ENCODE measurements at regions not wholly inside any gene's neighbourhood (a gene's known extent, or its start where the extent isn't known, plus 50 kb on each side); places are given as distances from the start of the nearest gene placed in this dataset.

DNA sequence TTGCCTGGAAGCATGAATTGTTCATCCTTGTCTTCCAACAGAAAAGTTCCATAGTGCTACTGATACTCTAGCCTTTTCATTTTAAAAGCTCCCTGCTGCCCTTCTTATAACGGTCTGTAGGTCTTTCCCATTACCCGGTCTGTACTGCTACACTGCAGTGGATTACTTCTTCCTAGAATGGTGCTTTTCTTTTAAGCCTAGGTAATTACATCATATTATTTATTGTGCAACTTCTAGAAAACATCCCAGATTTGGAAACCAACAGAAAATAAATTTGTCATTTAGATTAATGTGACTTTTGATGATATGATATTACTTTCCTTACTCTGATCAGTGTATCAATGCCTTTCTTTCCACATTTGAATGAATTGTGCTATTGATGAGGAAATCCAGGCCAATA is 199.4 kb downstream of the TANC2 start:
- Mint-ChIP-seq H3K4me3 (ENCODE audit: unreplicated experiment) (no peak overlapping the region), H3K4me1 (ENCODE audit: unreplicated experiment) (no peaks in the 10 kb centered on the region), H3K27ac (ENCODE audit: unreplicated experiment) (no peak overlapping the region), H3K9me3 (ENCODE audit: unreplicated experiment) (no peaks in the 10 kb centered on the region), H3K36me3 (ENCODE audit: unreplicated experiment) (no peaks in the 10 kb centered on the region), H3K27me3 (ENCODE audit: unreplicated experiment) (no peaks in the 10 kb centered on the region)
- TF ChIP-seq, protein P1, sequence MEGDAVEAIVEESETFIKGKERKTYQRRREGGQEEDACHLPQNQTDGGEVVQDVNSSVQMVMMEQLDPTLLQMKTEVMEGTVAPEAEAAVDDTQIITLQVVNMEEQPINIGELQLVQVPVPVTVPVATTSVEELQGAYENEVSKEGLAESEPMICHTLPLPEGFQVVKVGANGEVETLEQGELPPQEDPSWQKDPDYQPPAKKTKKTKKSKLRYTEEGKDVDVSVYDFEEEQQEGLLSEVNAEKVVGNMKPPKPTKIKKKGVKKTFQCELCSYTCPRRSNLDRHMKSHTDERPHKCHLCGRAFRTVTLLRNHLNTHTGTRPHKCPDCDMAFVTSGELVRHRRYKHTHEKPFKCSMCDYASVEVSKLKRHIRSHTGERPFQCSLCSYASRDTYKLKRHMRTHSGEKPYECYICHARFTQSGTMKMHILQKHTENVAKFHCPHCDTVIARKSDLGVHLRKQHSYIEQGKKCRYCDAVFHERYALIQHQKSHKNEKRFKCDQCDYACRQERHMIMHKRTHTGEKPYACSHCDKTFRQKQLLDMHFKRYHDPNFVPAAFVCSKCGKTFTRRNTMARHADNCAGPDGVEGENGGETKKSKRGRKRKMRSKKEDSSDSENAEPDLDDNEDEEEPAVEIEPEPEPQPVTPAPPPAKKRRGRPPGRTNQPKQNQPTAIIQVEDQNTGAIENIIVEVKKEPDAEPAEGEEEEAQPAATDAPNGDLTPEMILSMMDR (IDR thresholded peaks at IDR 0.05): no peak
- no peak for DNase-seq (ENCODE audit: extremely low spot score, unreplicated experiment)

DNA sequence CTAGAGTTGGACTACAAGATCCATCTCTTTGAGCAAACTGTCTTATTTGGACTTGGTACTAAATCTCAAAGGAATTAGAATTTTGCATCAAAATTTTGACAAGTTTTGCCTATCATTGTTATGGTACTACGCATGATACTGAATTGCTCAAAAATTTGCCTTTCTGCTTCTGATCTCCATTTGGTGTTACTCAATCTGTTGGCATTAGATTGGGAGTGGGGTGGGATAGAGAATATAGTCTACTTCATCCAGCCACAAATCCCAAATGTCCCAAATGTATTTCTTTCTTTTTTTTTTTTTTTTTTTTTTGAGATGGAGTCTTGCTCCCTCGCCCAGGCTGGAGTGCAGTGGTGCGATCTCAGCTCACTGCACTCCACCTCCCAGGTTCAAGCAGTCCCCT is 204.8 kb downstream of the TANC2 start:
- Mint-ChIP-seq H3K36me3 (ENCODE audit: unreplicated experiment) (peaks cover 2% of the 10 kb centered on the region), H3K27me3 (ENCODE audit: unreplicated experiment) (no peaks in the 10 kb centered on the region), H3K27ac (ENCODE audit: unreplicated experiment) (no peak overlapping the region), H3K9me3 (ENCODE audit: unreplicated experiment) (peaks cover 5% of the 10 kb centered on the region), H3K4me1 (ENCODE audit: unreplicated experiment) (peaks cover 13% of the 10 kb centered on the region), H3K4me3 (ENCODE audit: unreplicated experiment) (no peak overlapping the region)
- no peak for DNase-seq (ENCODE audit: extremely low spot score, unreplicated experiment)
- TF ChIP-seq, protein P1 (IDR thresholded peaks at IDR 0.05): no peak

DNA sequence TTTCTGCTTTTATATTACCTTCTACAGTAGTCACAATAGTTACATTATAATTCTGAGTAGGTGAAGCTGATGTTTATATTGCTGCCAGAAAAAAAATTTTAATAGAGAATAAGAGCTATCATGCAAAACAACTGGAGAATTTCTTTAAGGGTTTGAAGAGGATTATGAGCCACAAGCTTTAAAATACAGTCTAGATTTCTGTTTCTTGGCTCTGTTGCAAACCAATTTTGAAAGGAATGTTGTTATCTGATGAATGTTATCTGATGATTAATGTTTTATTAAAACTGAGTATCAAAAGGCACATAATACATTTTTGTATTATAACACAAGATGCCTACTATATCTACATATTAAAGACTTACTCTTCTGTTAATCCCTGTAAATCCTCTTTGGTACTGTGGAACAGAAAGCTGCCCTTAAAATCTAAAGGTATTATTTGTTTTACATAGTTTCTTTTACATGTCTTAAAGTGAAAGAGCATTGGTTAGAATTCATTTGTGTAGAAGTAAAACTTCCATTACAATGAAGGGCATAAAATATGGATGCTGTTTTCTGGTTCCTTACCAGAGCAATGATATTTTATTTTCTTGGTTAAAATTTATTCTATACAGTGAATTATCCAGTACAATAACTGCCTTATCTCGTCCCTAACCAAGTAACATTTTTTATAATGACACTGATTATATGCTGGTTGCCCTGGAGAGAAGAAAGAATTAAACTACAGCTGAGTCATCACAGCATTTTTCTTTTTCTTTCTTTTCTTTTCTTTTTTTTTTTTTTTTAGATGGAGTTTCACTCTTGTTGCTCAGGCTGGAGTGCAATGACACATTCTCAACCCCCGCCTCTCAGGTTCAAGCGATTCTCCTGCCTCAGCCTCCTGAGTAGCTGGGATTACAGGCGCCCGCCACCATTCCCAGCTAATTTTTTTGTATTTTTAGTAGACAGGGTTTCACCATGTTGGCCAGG is 205.7 kb downstream of the TANC2 start:
- no peak for DNase-seq (ENCODE audit: extremely low spot score, unreplicated experiment)
- H3K27ac Mint-ChIP-seq (ENCODE audit: unreplicated experiment): peak overlapping the region; percentile 71
- no peaks in the 10 kb centered on the region for H3K27me3 Mint-ChIP-seq (ENCODE audit: unreplicated experiment)
- TF ChIP-seq, protein P1 (IDR thresholded peaks at IDR 0.05): no peak
- H3K4me1 Mint-ChIP-seq (ENCODE audit: unreplicated experiment): peaks cover 13% of the 10 kb centered on the region
- peaks cover 3% of the 10 kb centered on the region for H3K36me3 Mint-ChIP-seq (ENCODE audit: unreplicated experiment)
- no peak overlapping the region for H3K4me3 Mint-ChIP-seq (ENCODE audit: unreplicated experiment)
- peaks cover 6% of the 10 kb centered on the region for H3K9me3 Mint-ChIP-seq (ENCODE audit: unreplicated experiment)

DNA sequence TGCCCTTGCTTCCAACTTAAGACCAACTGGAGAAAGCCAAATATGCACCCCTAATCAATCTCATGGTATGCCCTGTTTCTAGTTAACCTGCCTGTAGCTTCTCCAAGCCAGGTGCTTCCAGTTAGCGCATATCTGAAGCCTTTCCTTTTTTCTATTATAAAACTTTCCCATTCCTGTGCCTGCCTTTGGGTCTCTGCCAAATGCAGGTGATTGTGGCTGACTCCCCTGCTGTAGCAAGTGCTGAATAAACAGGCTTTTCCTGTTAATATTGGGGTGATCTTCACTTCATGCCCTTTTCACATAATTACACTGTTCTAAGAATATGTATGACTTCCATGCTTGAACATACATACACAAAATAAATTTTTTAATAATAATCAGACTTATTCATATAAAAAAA is 207.4 kb downstream of the TANC2 start:
- H3K4me1 Mint-ChIP-seq (ENCODE audit: unreplicated experiment): peaks cover 16% of the 10 kb centered on the region
- no peaks in the 10 kb centered on the region for H3K27me3 Mint-ChIP-seq (ENCODE audit: unreplicated experiment)
- TF ChIP-seq, protein P1 (IDR thresholded peaks at IDR 0.05): no peak
- no peak for DNase-seq (ENCODE audit: extremely low spot score, unreplicated experiment)
- peaks cover 6% of the 10 kb centered on the region for H3K9me3 Mint-ChIP-seq (ENCODE audit: unreplicated experiment)
- H3K4me3 Mint-ChIP-seq (ENCODE audit: unreplicated experiment): no peak overlapping the region
- no peak overlapping the region for H3K27ac Mint-ChIP-seq (ENCODE audit: unreplicated experiment)
- H3K36me3 Mint-ChIP-seq (ENCODE audit: unreplicated experiment): peaks cover 3% of the 10 kb centered on the region

DNA sequence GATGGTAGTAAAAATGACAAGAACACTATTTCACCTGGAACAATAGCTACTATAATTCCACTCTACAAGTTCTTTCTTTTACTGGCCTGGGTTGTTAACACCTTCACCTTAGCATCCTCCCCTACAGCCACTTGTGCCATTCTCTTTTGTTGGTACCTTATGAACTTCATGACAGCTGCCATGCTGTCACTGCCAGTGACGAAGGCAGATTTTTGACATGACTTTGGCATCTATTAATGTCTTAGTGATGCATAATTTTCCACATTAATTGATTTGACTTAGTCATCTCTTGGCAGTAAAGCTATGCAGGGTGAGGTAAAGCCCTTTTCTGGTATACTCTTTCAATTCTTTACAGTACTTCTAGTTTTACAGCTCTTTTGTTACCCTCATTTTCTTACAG is 207.9 kb downstream of the TANC2 start:
- Mint-ChIP-seq H3K36me3 (ENCODE audit: unreplicated experiment) (peaks cover 3% of the 10 kb centered on the region), H3K9me3 (ENCODE audit: unreplicated experiment) (peaks cover 6% of the 10 kb centered on the region), H3K27me3 (ENCODE audit: unreplicated experiment) (no peaks in the 10 kb centered on the region), H3K4me1 (ENCODE audit: unreplicated experiment) (peaks cover 21% of the 10 kb centered on the region), H3K27ac (ENCODE audit: unreplicated experiment) (no peak overlapping the region), H3K4me3 (ENCODE audit: unreplicated experiment) (no peak overlapping the region)
- TF ChIP-seq, protein P1 (IDR thresholded peaks at IDR 0.05): no peak
- DNase-seq (ENCODE audit: extremely low spot score, unreplicated experiment): no peak
